Neural cell (in vitro differentiated cells): ENCODE measurements at regions not wholly inside any gene's neighbourhood (a gene's known extent, or its start where the extent isn't known, plus 50 kb on each side); places are given as distances from the start of the nearest gene placed in this dataset.

Source experiments
- EZH2 ChIP-seq: fragments of 200-600, 300-800 bp; shearing (Covaris generic), sonication (generic); IDR thresholded peaks from 2 replicates; pipeline ENCODE4 v1.6.1; 2014; ENCODE audit warnings: antibody characterized with exemption, low read length, borderline replicate concordance, mild to moderate bottlenecking; ENCODE audit not compliant: insufficient read depth, poor library complexity, severe bottlenecking
- POLR2AphosphoS5 ChIP-seq: IDR thresholded peaks from 2 replicates; pipeline ENCODE4 v1.6.1; 2012
- SMC3 ChIP-seq: fragments of 450-650 bp; conservative IDR thresholded peaks from 2 replicates; pipeline ENCODE4 v1.6.1; 2014; ENCODE audit warnings: antibody characterized with exemption, mild to moderate bottlenecking, moderate library complexity; ENCODE audit not compliant: poor library complexity
- TAF1 ChIP-seq: IDR thresholded peaks from 2 replicates; pipeline ENCODE4 v1.6.1; 2012; ENCODE audit warnings: low read depth
- TF ChIP-seq, protein P1 (sequence below): fragments of 450-650 bp; IDR thresholded peaks from 2 replicates; pipeline ENCODE4 v1.5.1; 2014; ENCODE audit warnings: antibody characterized with exemption, mild to moderate bottlenecking, moderate library complexity; ENCODE audit not compliant: poor library complexity, severe bottlenecking
- TF ChIP-seq, protein P2 (sequence below): IDR thresholded peaks from 2 replicates; pipeline ENCODE4 v1.6.1; 2012; ENCODE audit warnings: borderline replicate concordance

DNA sequence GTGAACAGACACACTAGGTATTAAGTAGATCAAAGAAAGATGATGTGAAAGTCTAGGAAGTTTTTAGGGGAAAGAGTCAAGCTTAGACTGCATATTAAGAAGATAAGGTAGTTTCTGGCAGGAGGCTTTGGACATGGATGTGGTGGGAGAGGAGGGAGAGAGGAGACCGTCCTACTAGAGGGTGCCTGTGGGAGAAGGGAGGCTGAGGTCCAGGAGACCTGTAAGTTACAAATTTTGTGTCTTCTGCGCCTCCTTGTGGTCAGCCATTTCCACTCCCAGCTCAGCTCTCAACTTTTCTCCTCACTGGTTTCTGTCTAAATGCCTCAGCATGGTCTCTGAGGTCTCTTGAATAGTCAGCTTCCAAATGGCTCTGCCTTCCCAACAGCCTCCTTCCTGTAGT lies 193.5 kb downstream of the UNC5CL start:
- TF ChIP-seq, protein P1, sequence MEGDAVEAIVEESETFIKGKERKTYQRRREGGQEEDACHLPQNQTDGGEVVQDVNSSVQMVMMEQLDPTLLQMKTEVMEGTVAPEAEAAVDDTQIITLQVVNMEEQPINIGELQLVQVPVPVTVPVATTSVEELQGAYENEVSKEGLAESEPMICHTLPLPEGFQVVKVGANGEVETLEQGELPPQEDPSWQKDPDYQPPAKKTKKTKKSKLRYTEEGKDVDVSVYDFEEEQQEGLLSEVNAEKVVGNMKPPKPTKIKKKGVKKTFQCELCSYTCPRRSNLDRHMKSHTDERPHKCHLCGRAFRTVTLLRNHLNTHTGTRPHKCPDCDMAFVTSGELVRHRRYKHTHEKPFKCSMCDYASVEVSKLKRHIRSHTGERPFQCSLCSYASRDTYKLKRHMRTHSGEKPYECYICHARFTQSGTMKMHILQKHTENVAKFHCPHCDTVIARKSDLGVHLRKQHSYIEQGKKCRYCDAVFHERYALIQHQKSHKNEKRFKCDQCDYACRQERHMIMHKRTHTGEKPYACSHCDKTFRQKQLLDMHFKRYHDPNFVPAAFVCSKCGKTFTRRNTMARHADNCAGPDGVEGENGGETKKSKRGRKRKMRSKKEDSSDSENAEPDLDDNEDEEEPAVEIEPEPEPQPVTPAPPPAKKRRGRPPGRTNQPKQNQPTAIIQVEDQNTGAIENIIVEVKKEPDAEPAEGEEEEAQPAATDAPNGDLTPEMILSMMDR, result peak; percentile 31
- TF ChIP-seq EZH2 (no peak), TAF1 (no peak), POLR2AphosphoS5 (no peak), SMC3 (peak; percentile 43)
- TF ChIP-seq, protein P2, sequence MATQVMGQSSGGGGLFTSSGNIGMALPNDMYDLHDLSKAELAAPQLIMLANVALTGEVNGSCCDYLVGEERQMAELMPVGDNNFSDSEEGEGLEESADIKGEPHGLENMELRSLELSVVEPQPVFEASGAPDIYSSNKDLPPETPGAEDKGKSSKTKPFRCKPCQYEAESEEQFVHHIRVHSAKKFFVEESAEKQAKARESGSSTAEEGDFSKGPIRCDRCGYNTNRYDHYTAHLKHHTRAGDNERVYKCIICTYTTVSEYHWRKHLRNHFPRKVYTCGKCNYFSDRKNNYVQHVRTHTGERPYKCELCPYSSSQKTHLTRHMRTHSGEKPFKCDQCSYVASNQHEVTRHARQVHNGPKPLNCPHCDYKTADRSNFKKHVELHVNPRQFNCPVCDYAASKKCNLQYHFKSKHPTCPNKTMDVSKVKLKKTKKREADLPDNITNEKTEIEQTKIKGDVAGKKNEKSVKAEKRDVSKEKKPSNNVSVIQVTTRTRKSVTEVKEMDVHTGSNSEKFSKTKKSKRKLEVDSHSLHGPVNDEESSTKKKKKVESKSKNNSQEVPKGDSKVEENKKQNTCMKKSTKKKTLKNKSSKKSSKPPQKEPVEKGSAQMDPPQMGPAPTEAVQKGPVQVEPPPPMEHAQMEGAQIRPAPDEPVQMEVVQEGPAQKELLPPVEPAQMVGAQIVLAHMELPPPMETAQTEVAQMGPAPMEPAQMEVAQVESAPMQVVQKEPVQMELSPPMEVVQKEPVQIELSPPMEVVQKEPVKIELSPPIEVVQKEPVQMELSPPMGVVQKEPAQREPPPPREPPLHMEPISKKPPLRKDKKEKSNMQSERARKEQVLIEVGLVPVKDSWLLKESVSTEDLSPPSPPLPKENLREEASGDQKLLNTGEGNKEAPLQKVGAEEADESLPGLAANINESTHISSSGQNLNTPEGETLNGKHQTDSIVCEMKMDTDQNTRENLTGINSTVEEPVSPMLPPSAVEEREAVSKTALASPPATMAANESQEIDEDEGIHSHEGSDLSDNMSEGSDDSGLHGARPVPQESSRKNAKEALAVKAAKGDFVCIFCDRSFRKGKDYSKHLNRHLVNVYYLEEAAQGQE, result no peak
